Endothelial cell of umbilical vein (primary cell): ENCODE measurements at regions not wholly inside any gene's neighbourhood (a gene's known extent, or its start where the extent isn't known, plus 50 kb on each side); places are given as distances from the start of the nearest gene placed in this dataset.

Experiments
- BruUV-seq: library from RNA; stranded (reverse); fragments of 400-500 nt; replicated peaks from 2 replicates; lab custom pipeline; 2021; lab: Mats Ljungman, UMichigan
- CTCF ChIA-PET: fragments of 300-600, 350-600 bp; sonication (Branson Sonifier 250); formaldehyde crosslinking; loops from one replicate; lab custom pipeline; 2021; ENCODE audit warnings: antibody characterized with exemption, inconsistent platforms; lab: Charles Lee
- POLR2A ChIA-PET: fragments of 300-600, 350-600 bp; sonication (Branson Sonifier 250); formaldehyde crosslinking; loops from one replicate; lab custom pipeline; 2021; ENCODE audit warnings: antibody characterized with exemption, inconsistent platforms; lab: Charles Lee
- DNase-seq: peaks from one replicate; pipeline ENCODE4 v3.0.0-alpha.2; 2011; ENCODE audit warnings: low read depth, low spot score
- FAIRE-seq: peaks from 2 replicates; lab custom pipeline; 2011; peaks lifted over from hg19 to GRCh38; lab: Jason Lieb, UNC
- H2AFZ ChIP-seq: 2 replicates; pipeline ENCODE4 v1.6.0; 2012; ENCODE audit warnings: low read depth, low read length, control low read depth, inconsistent platforms
- H3K27ac ChIP-seq: 2 replicates; pipeline ENCODE4 v1.5.1; 2011; ENCODE audit warnings: low read depth, mild to moderate bottlenecking, control low read depth, low read length, moderate library complexity; ENCODE audit not compliant: insufficient read depth
- H3K27me3 ChIP-seq, 2 experiments: 2 replicates each; pipeline versions ENCODE4 v1.6.0 to v1.6.1; 2011; ENCODE audit warnings: low read length in 2 of 2, mixed read lengths in 1 of 2; ENCODE audit not compliant: control insufficient read depth in 2 of 2, insufficient read depth in 2 of 2
- H3K36me3 ChIP-seq, 2 experiments: 2 replicates in 1 of 2; 3 replicates in 1 of 2; pipeline ENCODE4 v1.5.1; 2011; ENCODE audit warnings: low read length in 2 of 2, mild to moderate bottlenecking in 1 of 2, moderate library complexity in 1 of 2; ENCODE audit not compliant: control insufficient read depth in 2 of 2, insufficient read depth in 2 of 2; ENCODE audit errors: extremely low read depth in 1 of 2
- H3K4me1 ChIP-seq: 3 replicates; pipeline ENCODE4 v1.5.1; 2011; ENCODE audit warnings: mild to moderate bottlenecking, low read length; ENCODE audit not compliant: control insufficient read depth, insufficient read depth; ENCODE audit errors: extremely low read depth
- H3K4me2 ChIP-seq: 2 replicates; pipeline ENCODE4 v1.6.1; 2011; ENCODE audit warnings: low read length, control low read depth, mixed read lengths; ENCODE audit not compliant: insufficient read depth
- H3K4me3 ChIP-seq, 3 experiments: fragments of 200-600 bp in 1 of 3; sonication (generic), shearing (Covaris generic) in 1 of 3; replicated peaks in 1 of 3; 2 replicates each; pipeline ENCODE4 v1.5.1; 2011 to 2016; ENCODE audit warnings: control low read depth in 3 of 3, low read length in 3 of 3, mild to moderate bottlenecking in 2 of 3, inconsistent platforms in 1 of 3, low read depth in 1 of 3, moderate library complexity in 1 of 3; ENCODE audit not compliant: insufficient read depth in 1 of 3
- H3K79me2 ChIP-seq: 2 replicates; pipeline ENCODE4 v1.6.0; 2012; ENCODE audit warnings: low read length, inconsistent platforms; ENCODE audit not compliant: control insufficient read depth, insufficient read depth
- H3K9ac ChIP-seq: replicated peaks from 2 replicates; pipeline ENCODE3; 2011; ENCODE audit warnings: low read length, control low read depth; ENCODE audit not compliant: insufficient read depth; ENCODE audit errors: extremely low read depth
- H3K9me1 ChIP-seq: replicated peaks from 3 replicates; pipeline ENCODE4 v1.6.0; 2011; ENCODE audit warnings: mild to moderate bottlenecking, low read length; ENCODE audit not compliant: control insufficient read depth, insufficient read depth; ENCODE audit errors: extremely low read depth
- H3K9me3 ChIP-seq: replicated peaks from 2 replicates; pipeline ENCODE4 v1.5.1; 2012; ENCODE audit warnings: low read length, inconsistent platforms; ENCODE audit not compliant: control insufficient read depth, insufficient read depth
- H4K20me1 ChIP-seq: replicated peaks from 2 replicates; pipeline ENCODE3; 2011; ENCODE audit warnings: mild to moderate bottlenecking, low read length; ENCODE audit not compliant: control insufficient read depth, insufficient read depth; ENCODE audit errors: extremely low read depth
- CTCF ChIP-seq, 2 donors: IDR thresholded peaks; 1 replicate in 1 of 2; 2 replicates in 1 of 2; pipeline ENCODE4 v1.5.1; 2011; ENCODE audit warnings: low read length in 2 of 2, mild to moderate bottlenecking in 2 of 2, moderate library complexity in 2 of 2, control low read depth in 1 of 2, inconsistent platforms in 1 of 2, low read depth in 1 of 2; ENCODE audit not compliant: insufficient read depth in 1 of 2; ENCODE audit errors: extremely low read depth in 1 of 2
- EZH2 ChIP-seq: IDR thresholded peaks from 2 replicates; pipeline ENCODE4 v1.6.1; 2012; ENCODE audit warnings: borderline replicate concordance, low read depth, mild to moderate bottlenecking, moderate library complexity, low read length, inconsistent platforms; ENCODE audit not compliant: severe bottlenecking
- FOS ChIP-seq: IDR thresholded peaks from 2 replicates; pipeline ENCODE4 v1.6.1; 2011; ENCODE audit warnings: mild to moderate bottlenecking, low read length, moderate library complexity, borderline replicate concordance; ENCODE audit not compliant: insufficient read depth
- GATA2 ChIP-seq: IDR thresholded peaks from 2 replicates; pipeline ENCODE4 v1.7.0; 2011; ENCODE audit warnings: low read depth, mild to moderate bottlenecking, moderate library complexity, mixed read lengths, low read length; ENCODE audit not compliant: insufficient read length, insufficient read depth
- JUN ChIP-seq: IDR thresholded peaks from 2 replicates; pipeline ENCODE4 v1.6.1; 2011; ENCODE audit warnings: borderline replicate concordance, low read depth; ENCODE audit not compliant: insufficient read length, insufficient read depth
- MAX ChIP-seq: IDR thresholded peaks from 2 replicates; pipeline ENCODE4 v1.6.1; 2011; ENCODE audit not compliant: insufficient read depth, insufficient read length
- MYC ChIP-seq: IDR thresholded peaks from one replicate; pipeline ENCODE4 v1.6.1; 2011; ENCODE audit warnings: mild to moderate bottlenecking, low read depth, low read length
- POLR2A ChIP-seq: IDR thresholded peaks from 2 replicates; pipeline ENCODE4 v1.6.1; 2012; ENCODE audit warnings: low read depth, mild to moderate bottlenecking, control low read depth, low read length
- POLR2AphosphoS5 ChIP-seq: IDR thresholded peaks from 2 replicates; pipeline ENCODE4 v1.6.1; 2012; ENCODE audit warnings: low read depth, mild to moderate bottlenecking, control low read depth, low read length, moderate library complexity; ENCODE audit not compliant: insufficient read depth
- dilution Hi-C: fragments of 300-500 bp; cut with MboI; formaldehyde crosslinking; loops from one replicate; pipeline ENCODE4 v1.15.0; 2019; ENCODE audit warnings: low sequenced_read_pairs; ENCODE audit not compliant: extremely low pct_ligation_motif_present
- intact Hi-C: fragments of 100-400 bp; cut with micrococcal nuclease; formaldehyde crosslinking; loops from one replicate; pipeline ENCODE4 v1.10.0; 2022

- peaks cover 0 to 5% of the 10 kb centered on the region in 2 experiments for H3K36me3 ChIP-seq
- H3K4me1 ChIP-seq, result peaks cover 20% of the 10 kb centered on the region
- peak; percentile 87 for DNase-seq
- H3K79me2 ChIP-seq, result peaks cover 28% of the 10 kb centered on the region
- dilution Hi-C loops, result no loop called here
- intact Hi-C loops, result loop anchor here (2.0 kb wide), 1 partner anchor 19 kb away; no protein-coding TSS in a partner anchor
- H3K9me3 ChIP-seq, result no peaks in the 10 kb centered on the region
- peak; percentile 66 for TF ChIP-seq GATA2
- peak; percentile 89 for TF ChIP-seq JUN
- no peak for TF ChIP-seq MYC
- no peak for TF ChIP-seq POLR2A
- no peak for TF ChIP-seq MAX
- no peak for TF ChIP-seq POLR2AphosphoS5
- no peak for TF ChIP-seq EZH2
- TF ChIP-seq FOS, result peak; percentile 82
- TF ChIP-seq CTCF (IDR thresholded peaks at IDR 0.05; ENCODE audit: extremely low read depth in 1 of 2, insufficient read depth in 1 of 2, low read depth in 1 of 2, low read length in 2 of 2), result no peak
- H2AFZ ChIP-seq, result no peak overlapping the region
- H3K4me2 ChIP-seq, result peak overlapping the region; percentile 2
- no peaks in the 10 kb centered on the region for H3K27me3 ChIP-seq
- peak; percentile 87 for FAIRE-seq
- BruUV-seq, result no TSS peak
- no peak overlapping the region for H3K9ac ChIP-seq
- H3K9me1 ChIP-seq, result no peaks in the 10 kb centered on the region
- H4K20me1 ChIP-seq, result no peaks in the 10 kb centered on the region
- H3K27ac ChIP-seq, result peak overlapping the region; percentile 80
- ChIA-PET CTCF (no interaction called here), POLR2A (no interaction called here)
- H3K4me3 ChIP-seq, result no peak overlapping the region
These were observed 103.1 kb upstream of the NAA20 start for GRCh38 chr20:19913927-19914614.
